NCI-H1048 (cell line): ENCODE measurements at regions not wholly inside any gene's neighbourhood (a gene's known extent, or its start where the extent isn't known, plus 50 kb on each side); places are given as distances from the start of the nearest gene placed in this dataset.

Experiments
- DNase-seq: peaks from one replicate; lab custom pipeline; 2025; lab: John Stamatoyannopoulos, UW

DNA sequence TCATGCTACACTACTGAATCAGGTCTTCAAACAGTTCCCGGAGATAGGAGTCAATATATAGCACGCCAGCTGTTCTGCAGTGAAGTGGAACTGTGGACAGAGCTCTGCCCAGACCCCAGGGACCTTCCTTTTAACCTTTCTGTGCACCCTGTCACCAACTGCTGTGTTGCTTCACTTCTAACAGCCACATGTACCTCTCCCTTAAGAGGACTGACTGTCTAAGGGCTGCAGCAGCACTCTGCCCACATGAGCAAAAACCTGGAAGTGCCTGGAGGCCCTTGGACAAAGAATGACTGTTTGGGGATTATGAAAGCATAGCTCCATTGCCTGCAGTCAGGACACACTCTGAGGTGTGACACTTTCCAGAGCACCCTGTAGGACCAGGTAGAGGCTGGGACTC lies 88.3 kb upstream of the CTNNB1 start:
- DNase-seq, result no peak

DNA sequence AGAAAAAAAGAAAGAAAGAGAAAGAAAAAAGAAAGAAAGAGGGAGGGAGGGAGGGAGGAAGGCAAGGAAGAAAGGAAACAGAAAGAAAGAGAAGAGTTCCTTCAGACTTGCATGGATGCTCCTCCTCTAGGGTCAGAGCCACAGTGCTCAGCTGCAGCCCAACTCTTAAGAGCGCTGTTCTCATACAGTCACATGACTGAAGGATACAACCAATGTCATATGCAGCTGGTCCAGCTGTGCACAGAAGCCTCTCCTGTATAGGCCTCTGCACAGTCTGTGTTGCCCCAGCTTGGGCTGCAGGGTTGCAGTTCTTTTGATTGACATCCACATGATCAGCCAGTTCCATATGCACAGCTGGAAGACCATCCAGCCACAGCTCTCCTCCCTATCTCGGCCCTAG lies 86.8 kb upstream of the CTNNB1 start:
- DNase-seq, result no peak

DNA sequence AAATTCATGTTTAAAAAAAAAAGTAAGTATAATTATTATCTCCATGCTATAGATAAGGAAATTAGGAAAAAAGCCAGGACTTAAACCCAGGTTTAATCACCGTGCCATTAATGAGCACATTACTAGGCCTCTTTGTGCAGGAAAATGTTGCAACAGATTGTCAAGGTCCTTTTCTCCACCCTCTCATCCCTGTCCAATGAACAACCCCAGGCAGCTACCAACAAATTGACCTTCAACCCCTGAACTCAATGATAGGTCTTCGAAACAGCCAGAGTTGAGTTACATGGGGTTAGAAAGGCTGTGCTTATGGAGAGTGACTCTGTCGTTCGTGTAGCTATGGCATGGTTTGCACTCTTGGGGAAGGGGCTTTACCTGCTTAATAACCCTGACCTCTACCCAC lies 84.2 kb upstream of the CTNNB1 start:
- DNase-seq, result no peak

DNA sequence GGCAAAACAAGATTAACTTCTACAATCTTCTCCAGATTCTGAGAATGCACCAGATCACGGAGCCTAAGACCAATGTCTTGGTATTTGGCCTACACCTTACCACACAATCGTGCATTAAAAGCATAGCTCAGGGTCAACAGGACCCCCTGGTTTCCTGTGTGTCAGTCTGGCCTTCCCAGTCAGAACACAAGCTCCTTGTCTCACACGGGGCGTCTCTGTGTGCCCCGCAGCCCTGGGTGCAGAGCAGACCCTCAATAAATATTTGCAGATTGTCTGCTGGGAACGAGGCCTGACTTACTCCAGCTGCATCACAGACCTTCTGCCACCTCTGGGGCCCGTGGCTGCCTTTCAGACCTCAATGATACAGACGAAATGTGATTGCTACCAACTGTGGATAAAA lies 82.5 kb upstream of the CTNNB1 start:
- DNase-seq, result no peak

DNA sequence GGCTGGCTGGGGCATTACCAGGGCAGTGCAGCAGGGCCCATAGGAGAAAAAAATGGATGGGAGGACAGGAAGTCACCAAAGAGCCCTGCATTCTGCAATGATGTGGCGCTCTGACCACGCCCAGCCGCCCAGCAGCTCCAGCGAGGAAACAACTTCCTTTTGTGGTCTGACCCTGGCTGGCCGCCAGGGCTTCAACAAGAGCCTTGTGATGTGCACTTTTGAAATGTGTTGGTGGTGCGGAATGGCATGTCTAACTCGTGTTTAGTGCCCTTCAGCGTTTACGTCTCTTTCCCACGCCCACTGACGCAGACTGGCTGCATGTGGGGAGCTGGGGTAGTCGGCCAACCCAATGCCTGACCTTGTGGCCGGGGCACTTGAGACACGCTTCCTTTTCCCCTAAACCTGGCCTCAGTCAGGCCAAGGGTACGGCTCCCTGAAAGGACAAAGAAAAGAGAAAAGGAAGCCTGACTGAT lies 81.9 kb upstream of the CTNNB1 start:
- peak; percentile 79 for DNase-seq

DNA sequence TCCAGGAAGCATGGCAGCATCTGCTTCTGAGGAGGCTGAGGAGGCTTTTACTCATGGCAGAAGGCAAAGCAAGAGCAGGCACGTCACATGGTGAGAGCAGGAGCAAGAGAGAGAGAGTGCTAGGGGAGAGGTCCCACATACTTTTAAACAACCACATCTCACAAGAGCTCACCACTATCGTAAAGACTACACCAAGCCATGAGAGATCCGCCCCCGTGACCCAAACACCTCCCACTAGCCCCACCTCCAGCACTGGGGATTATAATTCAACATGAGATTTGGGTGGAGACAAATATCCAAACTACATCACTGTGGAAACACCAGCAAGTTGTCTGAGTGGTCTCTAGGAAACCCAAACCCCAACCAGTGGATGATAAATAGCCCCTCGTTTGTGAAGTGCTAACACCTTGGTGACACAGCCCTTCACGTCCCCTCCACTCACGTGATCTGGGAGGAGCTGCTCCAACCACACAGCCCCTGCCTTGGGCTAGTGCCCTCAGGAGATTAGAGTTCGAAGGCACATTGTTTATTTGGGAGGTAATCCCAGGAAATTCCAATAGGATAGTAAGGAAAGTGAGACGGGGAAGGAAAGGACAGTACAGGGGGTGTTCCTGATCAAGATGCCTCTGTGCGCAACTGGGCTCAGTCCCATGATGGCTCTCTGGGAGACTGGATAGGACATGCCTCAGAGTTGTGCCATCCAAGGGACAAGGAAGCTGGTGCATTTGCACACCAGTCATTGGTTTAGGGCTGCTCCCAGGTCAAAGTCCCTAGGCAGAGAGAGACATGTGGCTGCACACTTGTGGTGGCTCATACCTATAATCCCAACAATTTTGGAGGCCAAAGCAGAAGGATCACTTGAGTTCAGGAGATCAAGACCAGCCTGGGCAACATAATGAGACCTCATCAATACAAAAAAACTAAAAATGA lies 80.6 kb upstream of the CTNNB1 start:
- no peak for DNase-seq

DNA sequence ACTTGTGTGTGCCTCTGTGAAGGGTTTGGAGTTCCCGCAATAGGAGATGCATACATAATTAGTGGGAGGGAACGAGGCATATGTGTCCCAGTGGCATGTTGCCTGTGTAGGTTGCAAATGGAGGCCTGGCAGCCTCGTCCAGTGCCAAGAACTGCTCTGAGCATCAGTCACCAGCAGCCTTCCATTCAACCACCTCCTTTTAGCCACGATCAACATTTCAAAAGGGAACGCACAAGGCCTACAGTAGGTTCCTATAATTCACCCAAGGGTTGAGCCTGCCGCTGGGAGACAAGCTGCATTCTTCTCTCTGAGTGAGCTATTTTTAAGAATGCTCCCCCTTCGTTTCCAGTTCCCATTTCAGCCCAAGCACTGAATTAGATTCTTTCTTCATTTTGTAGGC lies 78.8 kb upstream of the CTNNB1 start:
- no peak for DNase-seq

DNA sequence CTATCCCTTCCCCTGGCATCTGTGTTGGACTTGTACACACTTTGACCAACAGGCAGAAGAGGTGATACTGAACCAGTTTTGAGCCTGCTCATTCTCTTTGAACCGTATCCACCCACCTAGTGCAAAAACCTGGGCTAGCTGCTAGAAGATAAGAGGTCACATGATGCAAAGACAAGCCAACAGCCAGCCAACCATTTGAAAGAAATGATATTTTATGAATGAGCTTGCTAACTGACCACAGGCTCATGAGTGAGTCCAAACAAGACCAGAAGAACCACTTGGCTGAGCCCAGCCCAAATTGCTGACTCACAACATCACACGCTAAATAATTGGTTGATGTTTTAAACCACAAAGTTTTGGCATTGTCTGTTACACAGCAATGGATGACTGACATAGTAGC lies 74.0 kb upstream of the CTNNB1 start:
- no peak for DNase-seq

DNA sequence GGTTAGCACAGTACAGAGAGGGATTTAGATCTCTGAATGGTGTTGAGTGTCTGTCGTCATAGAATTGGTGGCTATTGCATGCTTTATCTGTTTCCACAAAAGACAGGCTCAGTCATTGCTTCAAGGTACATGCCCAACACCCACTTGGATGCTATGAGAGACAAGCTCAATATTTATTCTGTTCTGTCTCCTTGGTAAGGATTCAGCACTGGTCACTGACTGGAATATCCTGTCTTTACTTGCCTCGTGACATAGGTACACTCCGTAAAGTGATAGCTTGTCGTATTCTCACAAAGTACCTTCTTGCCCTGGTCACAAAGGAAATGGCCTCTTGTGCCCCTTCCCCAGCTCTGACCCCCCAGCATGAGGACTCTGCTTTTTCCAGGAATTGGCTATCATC lies 72.8 kb upstream of the CTNNB1 start:
- no peak for DNase-seq

DNA sequence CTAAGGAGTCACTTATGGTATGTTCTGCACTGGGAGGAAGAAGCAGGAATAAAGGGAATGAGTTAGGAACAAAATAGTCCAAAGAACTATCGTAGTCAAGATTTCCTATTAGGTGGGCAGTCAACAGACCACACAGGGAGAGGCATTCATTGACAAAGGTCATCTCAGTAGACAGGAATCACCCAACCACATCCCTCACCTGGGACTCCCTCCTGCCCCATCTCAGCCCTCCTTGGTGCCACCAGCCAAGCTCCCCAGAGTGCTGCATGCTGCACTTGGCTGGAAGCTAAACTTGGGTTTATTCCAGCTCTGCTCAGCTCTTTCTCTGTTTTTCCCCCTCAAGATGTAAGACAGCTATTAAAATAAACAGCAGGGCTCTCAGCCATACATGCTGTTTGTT lies 72.3 kb upstream of the CTNNB1 start:
- no peak for DNase-seq

DNA sequence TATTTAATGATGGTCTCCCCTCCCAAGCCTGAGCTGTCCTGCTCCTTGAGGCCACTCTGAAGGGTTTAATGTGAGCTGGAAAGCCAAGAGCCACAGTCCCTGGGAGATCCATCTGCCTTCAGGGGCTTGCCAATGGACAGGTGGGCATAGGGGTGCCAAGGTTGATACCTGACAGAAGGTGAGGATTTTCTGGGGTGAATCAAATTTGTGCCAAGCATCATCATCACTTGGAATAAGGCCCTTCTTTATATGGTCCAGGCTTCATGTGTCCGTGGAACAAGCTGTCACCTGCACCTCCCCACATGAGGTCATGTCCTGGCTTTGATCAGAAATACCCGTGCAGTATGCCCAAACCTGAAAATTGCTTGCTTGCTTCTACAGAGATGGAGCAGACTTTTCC lies 71.9 kb upstream of the CTNNB1 start:
- DNase-seq, result no peak

DNA sequence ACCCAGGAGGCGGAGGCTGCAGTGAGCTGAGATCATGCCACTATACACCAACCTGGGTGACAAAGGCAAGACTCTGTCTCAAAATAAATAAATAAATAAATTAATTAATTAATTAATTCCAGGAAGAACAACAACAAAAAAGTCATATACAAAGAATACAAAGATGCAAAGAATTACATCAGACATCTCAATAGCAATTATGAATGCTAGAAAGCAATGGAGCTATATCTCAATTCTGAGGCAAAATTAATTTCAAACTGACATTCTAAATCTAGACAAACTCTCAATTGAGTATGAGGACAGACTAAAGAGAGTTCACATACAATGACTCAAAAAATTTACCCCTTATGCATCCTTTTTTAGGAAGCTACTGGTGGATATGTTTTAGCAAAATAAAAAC lies 69.6 kb upstream of the CTNNB1 start:
- DNase-seq, result no peak

DNA sequence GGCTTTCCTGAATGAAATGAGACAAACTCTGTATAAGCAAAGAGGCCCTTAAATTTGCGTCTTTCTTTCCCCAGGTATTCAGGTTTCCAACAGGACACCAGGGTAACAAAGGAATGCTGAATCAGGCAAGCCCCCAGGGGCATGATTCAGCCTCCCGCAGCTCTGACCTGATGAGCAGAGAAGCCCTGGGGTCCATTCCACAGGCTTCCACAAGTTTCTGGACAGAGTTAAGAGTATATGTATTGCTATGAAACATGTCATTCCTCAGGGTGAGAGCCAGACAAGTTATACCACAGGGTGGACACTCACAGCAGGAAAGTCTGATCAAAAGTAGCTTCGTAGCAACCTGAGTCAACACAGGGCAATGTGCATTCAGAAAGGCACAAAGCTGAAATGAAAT lies 68.1 kb upstream of the CTNNB1 start:
- no peak for DNase-seq

DNA sequence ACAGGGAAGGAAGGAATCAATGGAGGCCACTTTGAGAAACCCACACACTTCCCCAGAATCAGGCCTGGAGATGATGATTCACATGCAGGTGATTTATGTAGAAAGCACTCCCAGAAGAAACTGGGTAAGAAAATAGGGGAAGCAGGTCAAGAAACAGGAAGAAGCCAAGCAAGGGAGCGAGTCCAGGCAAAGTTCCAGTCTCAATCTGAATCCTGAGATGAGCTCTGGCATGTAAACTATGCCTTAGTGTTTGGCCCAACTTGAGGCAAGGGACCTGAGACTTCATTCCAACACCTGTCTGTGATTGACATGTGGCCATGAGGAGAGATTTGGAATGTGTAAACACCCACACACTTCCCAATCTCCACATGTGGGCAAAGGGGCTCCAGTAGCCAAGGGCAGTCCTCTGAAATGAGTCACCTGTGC lies 61.6 kb upstream of the CTNNB1 start:
- DNase-seq, result no peak

DNA sequence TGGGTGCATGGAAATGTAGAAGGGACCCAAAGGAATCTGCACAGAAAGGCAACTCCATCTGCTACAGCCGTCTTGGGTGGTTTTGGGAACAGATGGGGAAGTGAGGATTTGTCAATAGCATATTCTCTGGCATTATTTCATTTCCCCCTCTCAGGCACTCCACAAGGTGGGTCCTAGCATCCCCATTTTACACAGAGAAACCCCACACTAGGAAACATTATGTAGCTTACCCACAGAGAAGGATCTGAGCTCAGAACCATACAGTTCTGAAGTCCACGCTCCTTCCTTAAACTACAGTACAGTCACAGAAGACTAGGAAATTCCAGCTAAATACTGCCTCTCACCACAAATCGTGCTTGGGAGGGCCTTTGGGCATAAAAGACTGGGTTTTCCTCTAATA lies 61.2 kb upstream of the CTNNB1 start:
- no peak for DNase-seq

DNA sequence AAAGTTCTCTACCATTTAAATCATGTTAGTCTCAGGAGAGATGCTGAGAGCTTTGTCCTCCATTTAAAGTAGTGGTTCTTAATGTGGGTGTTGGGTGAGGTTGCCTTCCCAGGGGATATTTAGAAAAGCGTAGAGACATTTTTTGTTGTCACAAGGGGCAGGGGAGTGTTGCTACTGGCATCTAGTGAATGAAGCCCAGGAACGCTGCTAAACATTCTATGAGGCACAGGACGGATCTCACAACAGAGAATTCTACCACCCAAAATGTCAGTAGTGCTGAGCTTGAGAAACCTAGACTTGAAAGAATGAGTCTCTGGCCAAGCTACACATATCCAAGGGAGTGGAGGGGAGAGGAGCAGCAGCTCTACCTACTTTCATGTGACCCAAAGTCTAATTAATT lies 60.7 kb upstream of the CTNNB1 start:
- no peak for DNase-seq

DNA sequence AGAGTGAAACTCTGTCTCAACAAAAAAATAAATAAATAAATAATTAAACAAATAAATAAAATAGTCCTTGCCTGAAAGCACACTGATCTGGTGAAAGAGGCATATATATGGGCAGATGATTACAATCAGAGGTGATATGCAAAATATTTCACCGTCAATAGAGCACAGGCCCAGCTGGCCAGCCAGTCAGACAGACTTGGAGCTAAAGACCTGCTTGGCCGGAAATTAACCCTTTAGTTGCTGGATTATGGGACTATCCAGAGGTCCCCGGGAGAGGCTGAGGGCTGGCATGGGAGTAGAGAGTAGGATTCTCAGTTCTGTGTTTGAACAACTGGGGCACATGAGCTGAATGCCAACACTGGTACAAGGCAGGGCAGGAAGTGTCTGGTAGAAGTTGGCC lies 59.1 kb upstream of the CTNNB1 start:
- DNase-seq, result no peak

DNA sequence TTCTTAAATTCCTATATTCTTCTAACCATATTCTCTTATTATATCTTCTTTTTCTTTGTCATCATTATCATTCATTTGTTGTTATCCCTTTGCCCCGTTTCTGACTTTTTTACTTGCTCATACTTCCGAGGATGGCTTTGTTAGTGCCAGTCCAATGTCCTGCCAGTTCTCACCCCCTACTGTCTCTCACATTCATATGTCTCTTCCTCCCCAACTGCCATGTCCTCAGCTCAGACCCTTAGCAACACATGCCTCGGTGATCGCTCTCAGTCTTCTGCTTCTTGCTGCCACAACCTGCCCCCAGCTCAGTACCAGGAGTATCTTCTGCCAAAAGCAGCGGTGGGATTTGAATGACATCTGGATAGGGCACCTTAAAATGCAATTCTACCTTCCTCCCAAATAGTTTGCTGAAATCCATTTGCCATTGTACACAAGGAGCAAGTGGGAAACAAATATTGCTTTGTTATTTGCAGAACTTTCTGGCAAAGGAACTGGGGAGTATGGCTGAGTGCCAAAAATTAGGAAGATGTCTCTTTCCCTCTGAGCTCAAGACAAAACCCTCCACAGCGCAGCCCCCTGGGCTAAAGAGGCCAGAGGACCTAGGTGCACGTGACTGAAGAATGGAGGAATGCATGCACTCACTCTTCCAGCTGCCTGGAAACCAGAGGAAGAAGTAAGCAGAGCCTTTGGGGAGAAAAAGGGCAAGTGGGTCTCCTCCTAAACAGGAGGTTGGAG lies 57.7 kb upstream of the CTNNB1 start:
- DNase-seq, result no peak

DNA sequence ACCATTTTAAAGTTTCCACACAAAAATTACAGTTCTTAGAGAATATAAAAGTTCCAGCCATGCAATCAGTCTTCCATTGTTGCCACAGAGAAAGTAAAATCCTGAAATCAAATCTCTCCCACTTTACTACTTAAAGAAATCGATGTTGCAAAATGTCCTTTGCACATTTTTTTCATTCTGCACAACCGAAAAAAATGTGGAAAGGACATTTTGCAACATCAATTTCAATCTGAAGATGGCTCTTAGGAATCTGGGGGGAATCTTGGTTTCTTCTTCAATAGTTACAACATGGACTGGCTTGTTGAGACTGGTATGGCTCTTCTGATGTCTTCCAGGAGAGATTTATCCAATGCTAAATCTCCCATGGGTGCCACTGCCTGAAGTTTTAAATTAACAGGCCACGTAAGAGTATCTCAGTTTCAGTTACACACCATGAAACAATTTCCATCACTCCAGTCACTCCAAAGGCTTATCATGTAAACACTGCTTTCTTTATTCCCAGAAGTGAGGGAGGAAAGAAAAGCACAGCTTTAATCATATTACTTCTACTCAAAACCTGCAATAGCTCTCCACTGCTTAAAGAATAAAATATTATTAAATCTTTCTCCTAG lies 55.8 kb upstream of the CTNNB1 start:
- no peak for DNase-seq

DNA sequence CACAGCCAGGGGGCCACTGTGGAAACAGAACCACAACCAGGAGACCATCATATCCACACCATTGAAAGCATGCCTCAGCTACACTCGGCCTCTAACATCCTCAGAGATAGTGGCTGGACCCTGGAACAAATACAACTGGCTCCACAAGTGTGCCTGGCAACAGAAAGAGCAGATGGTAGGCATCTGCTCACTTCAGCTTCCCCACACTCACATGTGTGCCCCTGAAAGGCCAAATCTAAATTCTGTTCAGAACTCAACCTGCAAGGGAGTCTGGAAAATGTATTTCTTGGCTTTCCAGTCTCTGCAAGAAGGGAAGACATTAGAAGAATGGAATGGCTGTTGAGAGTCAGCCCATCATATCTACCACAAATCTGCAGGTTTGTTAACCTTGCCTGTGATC lies 54.7 kb upstream of the CTNNB1 start:
- DNase-seq, result no peak

DNA sequence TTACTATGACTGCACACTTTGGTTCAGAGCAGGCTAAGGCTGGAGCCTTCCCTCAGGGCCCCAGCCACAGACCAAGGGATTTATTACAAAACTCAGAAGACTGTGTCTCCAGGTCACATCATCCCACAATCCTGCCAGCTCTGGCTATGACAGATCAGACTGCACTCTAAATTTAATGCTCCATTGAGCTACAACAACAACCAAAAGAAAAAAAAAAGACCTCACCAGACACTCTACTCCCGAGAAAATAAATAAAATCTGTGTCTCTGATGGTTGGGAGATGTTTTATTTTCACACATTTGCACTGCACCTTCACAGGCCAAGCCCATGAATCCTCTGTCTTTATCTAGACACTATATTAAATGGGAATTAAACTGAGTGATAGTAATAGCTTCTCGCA lies 50.8 kb upstream of the CTNNB1 start:
- no peak for DNase-seq

DNA sequence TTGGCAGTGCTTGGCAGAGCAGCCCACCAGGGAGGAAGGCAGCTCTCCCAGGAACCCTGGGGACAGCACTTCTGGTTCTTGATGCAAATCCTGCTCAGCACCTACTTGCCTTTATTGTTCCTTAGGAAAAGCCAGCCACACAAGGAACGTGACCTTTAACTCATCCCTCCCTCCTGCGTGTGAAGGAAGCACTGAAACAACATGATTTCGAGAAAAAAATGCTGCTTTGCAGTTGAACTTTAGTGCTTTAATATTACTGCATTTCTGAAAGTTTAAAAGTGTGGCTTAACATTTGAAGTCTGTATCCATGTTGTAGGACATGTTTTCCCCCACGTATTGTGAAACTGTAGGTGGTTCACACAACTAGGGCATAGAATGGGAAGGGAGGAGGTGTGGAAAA lies 50.4 kb upstream of the CTNNB1 start:
- no peak for DNase-seq
